ENCODE measurements at regions not wholly inside any gene's neighbourhood (a gene's known extent, or its start where the extent isn't known, plus 50 kb on each side); places are given as distances from the start of the nearest gene placed in this dataset.

GRCh38 chr5:71894091-71894490 is 175.0 kb downstream of the CARTPT start:
- Mint-ChIP-seq H3K27me3 (peaks cover 23% of the 10 kb centered on the region), H3K36me3 (no peaks in the 10 kb centered on the region), H3K27ac (no peak overlapping the region), H3K4me3 (no peak overlapping the region), H3K9me3 (ENCODE audit: low read depth) (no peaks in the 10 kb centered on the region), H3K4me1 (ENCODE audit: low read depth) (no peaks in the 10 kb centered on the region)

- Mint-ChIP-seq H3K4me3 (no peak overlapping the region), H3K36me3 (no peaks in the 10 kb centered on the region), H3K27ac (no peak overlapping the region), H3K9me3 (ENCODE audit: low read depth) (no peaks in the 10 kb centered on the region), H3K4me1 (ENCODE audit: low read depth) (no peaks in the 10 kb centered on the region), H3K27me3 (peaks cover 17% of the 10 kb centered on the region)
Measured at GRCh38 chr5:71895546-71895945, 176.5 kb downstream of the CARTPT start.

GRCh38 chr5:71899865-71900342 is 180.8 kb downstream of the CARTPT start:
- H3K27me3 Mint-ChIP-seq = peaks cover 12% of the 10 kb centered on the region
- no peak overlapping the region for H3K4me3 Mint-ChIP-seq
- no peak overlapping the region for H3K27ac Mint-ChIP-seq
- H3K36me3 Mint-ChIP-seq = no peaks in the 10 kb centered on the region
- no peaks in the 10 kb centered on the region for H3K9me3 Mint-ChIP-seq (ENCODE audit: low read depth)
- no peaks in the 10 kb centered on the region for H3K4me1 Mint-ChIP-seq (ENCODE audit: low read depth)

GRCh38 chr5:71903808-71904207 is 184.7 kb downstream of the CARTPT start:
- no peak overlapping the region for H3K4me3 Mint-ChIP-seq
- H3K4me1 Mint-ChIP-seq (ENCODE audit: low read depth) = no peaks in the 10 kb centered on the region
- H3K36me3 Mint-ChIP-seq = no peaks in the 10 kb centered on the region

GRCh38 chr5:71904852-71905251 is 185.8 kb downstream of the CARTPT start:
- H3K9me3 Mint-ChIP-seq (ENCODE audit: low read depth) = no peaks in the 10 kb centered on the region

More at GRCh38 chr5:71903808-71904207, 184.7 kb downstream of the CARTPT start:
- H3K27ac Mint-ChIP-seq = no peak overlapping the region
- no peaks in the 10 kb centered on the region for H3K9me3 Mint-ChIP-seq (ENCODE audit: low read depth)
- H3K27me3 Mint-ChIP-seq = peaks cover 6% of the 10 kb centered on the region

GRCh38 chr5:71905834-71906711 is 187.0 kb downstream of the CARTPT start:
- no peak overlapping the region for H3K27ac Mint-ChIP-seq
- H3K9me3 Mint-ChIP-seq (ENCODE audit: low read depth) = peaks cover 2% of the 10 kb centered on the region
- no peaks in the 10 kb centered on the region for H3K4me1 Mint-ChIP-seq (ENCODE audit: low read depth)
- H3K4me3 Mint-ChIP-seq = no peak overlapping the region
- H3K36me3 Mint-ChIP-seq = no peaks in the 10 kb centered on the region
- H3K27me3 Mint-ChIP-seq = peaks cover 9% of the 10 kb centered on the region

More at GRCh38 chr5:71904852-71905251, 185.8 kb downstream of the CARTPT start:
- Mint-ChIP-seq H3K27ac (no peak overlapping the region), H3K27me3 (peaks cover 6% of the 10 kb centered on the region), H3K4me3 (no peak overlapping the region), H3K4me1 (ENCODE audit: low read depth) (no peaks in the 10 kb centered on the region), H3K36me3 (no peaks in the 10 kb centered on the region)

GRCh38 chr5:71907001-71907588 is 188.0 kb downstream of the CARTPT start:
- H3K27ac Mint-ChIP-seq = no peak overlapping the region
- H3K36me3 Mint-ChIP-seq = no peaks in the 10 kb centered on the region
- H3K27me3 Mint-ChIP-seq = peaks cover 8% of the 10 kb centered on the region
- H3K4me3 Mint-ChIP-seq = no peak overlapping the region
- H3K9me3 Mint-ChIP-seq (ENCODE audit: low read depth) = peaks cover 5% of the 10 kb centered on the region
- no peaks in the 10 kb centered on the region for H3K4me1 Mint-ChIP-seq (ENCODE audit: low read depth)

- Mint-ChIP-seq H3K4me3 (no peak overlapping the region), H3K27me3 (peaks cover 8% of the 10 kb centered on the region), H3K36me3 (no peaks in the 10 kb centered on the region), H3K4me1 (ENCODE audit: low read depth) (no peaks in the 10 kb centered on the region), H3K27ac (no peak overlapping the region), H3K9me3 (ENCODE audit: low read depth) (peaks cover 5% of the 10 kb centered on the region)
Measured at GRCh38 chr5:71907608-71908145, 188.6 kb downstream of the CARTPT start.

DNA sequence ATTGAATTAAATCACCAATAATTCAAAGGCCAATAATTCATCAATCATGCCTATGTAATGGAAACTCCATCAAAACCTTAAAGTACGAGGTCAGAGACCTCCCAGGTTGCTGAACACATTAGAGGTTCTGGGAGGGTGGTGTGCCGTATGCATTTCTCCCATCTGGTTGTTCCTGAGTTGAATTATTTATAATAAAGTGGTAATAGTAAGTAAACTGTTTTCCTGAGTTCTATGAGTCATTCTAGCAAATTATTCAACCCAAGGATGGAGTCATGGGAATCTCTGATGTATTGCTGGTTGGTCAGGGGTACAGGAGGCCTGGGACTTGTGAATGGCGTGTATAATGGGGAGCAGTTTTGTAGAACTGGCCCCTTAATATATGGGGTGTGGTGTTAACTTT is 191.7 kb downstream of the CARTPT start:
- no peak overlapping the region for H3K27ac Mint-ChIP-seq
- H3K9me3 Mint-ChIP-seq (ENCODE audit: low read depth) = peaks cover 5% of the 10 kb centered on the region
- peaks cover 14% of the 10 kb centered on the region for H3K27me3 Mint-ChIP-seq

DNA sequence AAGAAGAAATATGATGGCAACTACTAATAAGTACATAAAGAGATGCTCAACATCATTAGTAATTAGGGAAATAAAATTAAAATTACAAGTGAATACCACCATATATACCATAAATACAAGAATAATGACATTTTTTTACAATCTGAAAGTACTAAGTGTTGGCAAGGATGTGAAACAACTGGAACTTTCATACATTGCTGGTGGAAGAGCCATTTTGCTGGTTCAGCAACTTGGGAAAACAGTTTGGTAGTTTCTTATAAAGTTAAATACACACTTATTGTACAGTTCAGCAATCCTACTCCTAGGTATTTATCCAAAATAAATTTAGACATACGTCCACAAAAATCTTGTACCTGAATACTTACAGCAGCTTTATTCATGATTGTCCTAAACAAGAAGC is 192.9 kb downstream of the CARTPT start:
- peaks cover 5% of the 10 kb centered on the region for H3K9me3 Mint-ChIP-seq (ENCODE audit: low read depth)
- no peaks in the 10 kb centered on the region for H3K4me1 Mint-ChIP-seq (ENCODE audit: low read depth)
- no peaks in the 10 kb centered on the region for H3K36me3 Mint-ChIP-seq
- H3K27ac Mint-ChIP-seq = no peak overlapping the region
- H3K27me3 Mint-ChIP-seq = peaks cover 12% of the 10 kb centered on the region
- no peak overlapping the region for H3K4me3 Mint-ChIP-seq

More for the DNA sequence above, 191.7 kb downstream of the CARTPT start:
- no peak overlapping the region for H3K4me3 Mint-ChIP-seq
- no peaks in the 10 kb centered on the region for H3K4me1 Mint-ChIP-seq (ENCODE audit: low read depth)
- no peaks in the 10 kb centered on the region for H3K36me3 Mint-ChIP-seq

DNA sequence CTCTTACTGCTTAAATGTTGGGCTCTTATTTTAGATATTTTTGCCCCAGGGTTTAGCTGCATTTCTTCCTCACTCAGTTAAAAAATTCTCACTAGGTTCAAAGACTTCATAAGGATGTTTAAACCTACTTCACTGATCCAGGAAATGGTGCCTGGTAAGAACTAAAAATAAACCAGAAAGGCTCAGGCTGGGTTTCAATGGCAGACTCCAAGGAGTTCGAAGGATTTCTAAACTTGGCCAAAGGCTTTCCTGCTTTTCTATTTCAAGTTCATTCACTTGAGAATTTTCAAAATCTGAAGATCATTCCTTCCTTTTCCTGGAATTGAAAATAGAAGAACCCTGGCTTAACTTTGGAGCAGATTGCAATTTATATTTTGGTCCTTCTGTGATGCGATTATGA is 193.0 kb upstream of the MAP1B start:
- Mint-ChIP-seq H3K36me3 (no peaks in the 10 kb centered on the region), H3K9me3 (ENCODE audit: low read depth) (peaks cover 5% of the 10 kb centered on the region), H3K27me3 (peaks cover 12% of the 10 kb centered on the region), H3K4me3 (no peak overlapping the region), H3K27ac (no peak overlapping the region), H3K4me1 (ENCODE audit: low read depth) (no peaks in the 10 kb centered on the region)

- peaks cover 7% of the 10 kb centered on the region for H3K9me3 Mint-ChIP-seq (ENCODE audit: low read depth)
- H3K27me3 Mint-ChIP-seq = peaks cover 13% of the 10 kb centered on the region
Measured at GRCh38 chr5:71922584-71923106, 184.6 kb upstream of the MAP1B start.

GRCh38 chr5:71923755-71924154 is 183.5 kb upstream of the MAP1B start:
- Mint-ChIP-seq H3K36me3 (no peaks in the 10 kb centered on the region), H3K9me3 (ENCODE audit: low read depth) (peaks cover 11% of the 10 kb centered on the region), H3K4me1 (ENCODE audit: low read depth) (no peaks in the 10 kb centered on the region), H3K4me3 (no peak overlapping the region), H3K27me3 (peaks cover 12% of the 10 kb centered on the region), H3K27ac (no peak overlapping the region)

More at GRCh38 chr5:71922584-71923106, 184.6 kb upstream of the MAP1B start:
- H3K27ac Mint-ChIP-seq = no peak overlapping the region
- no peak overlapping the region for H3K4me3 Mint-ChIP-seq
- no peaks in the 10 kb centered on the region for H3K36me3 Mint-ChIP-seq
- no peaks in the 10 kb centered on the region for H3K4me1 Mint-ChIP-seq (ENCODE audit: low read depth)

- H3K9me3 Mint-ChIP-seq (ENCODE audit: low read depth) = peaks cover 11% of the 10 kb centered on the region
- no peak overlapping the region for H3K4me3 Mint-ChIP-seq
- H3K36me3 Mint-ChIP-seq = no peaks in the 10 kb centered on the region
- H3K4me1 Mint-ChIP-seq (ENCODE audit: low read depth) = no peaks in the 10 kb centered on the region
- no peak overlapping the region for H3K27ac Mint-ChIP-seq
- H3K27me3 Mint-ChIP-seq = peaks cover 12% of the 10 kb centered on the region
Measured at GRCh38 chr5:71924325-71924724, 182.9 kb upstream of the MAP1B start.

DNA sequence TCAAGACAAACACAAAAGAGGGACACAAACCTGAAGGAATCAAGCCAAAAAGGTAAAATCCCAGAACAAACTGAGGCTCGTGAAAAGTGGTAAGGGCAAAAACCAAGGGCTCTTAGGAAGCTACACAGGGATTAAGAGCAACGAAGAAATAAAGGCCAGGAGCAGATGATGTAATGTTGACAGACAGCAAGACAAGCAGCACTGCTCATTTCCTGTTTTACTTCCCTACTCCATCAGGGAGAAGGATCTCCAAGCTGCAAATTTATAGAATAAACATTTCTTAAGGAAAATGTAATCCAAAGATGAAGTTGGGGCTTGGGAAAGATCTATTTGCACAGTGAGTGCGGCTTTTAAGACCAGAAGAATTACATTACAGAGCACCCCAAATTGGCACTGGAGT is 182.3 kb upstream of the MAP1B start:
- Mint-ChIP-seq H3K27ac (no peak overlapping the region), H3K4me1 (ENCODE audit: low read depth) (no peaks in the 10 kb centered on the region), H3K27me3 (peaks cover 12% of the 10 kb centered on the region), H3K36me3 (no peaks in the 10 kb centered on the region), H3K4me3 (no peak overlapping the region), H3K9me3 (ENCODE audit: low read depth) (peaks cover 11% of the 10 kb centered on the region)
